PC-3 (cell line): ENCODE measurements at regions not wholly inside any gene's neighbourhood (a gene's known extent, or its start where the extent isn't known, plus 50 kb on each side); places are given as distances from the start of the nearest gene placed in this dataset.
A peak's percentile ranks its signal among the peaks of the same experiment; 100 is the strongest.

Source experiments
- ATAC-seq: fragments of 200-7000 bp; cut with Tn5 transposase; 2 replicates; pipeline ENCODE4 v1.9.1; 2020; ENCODE audit warnings: mild to moderate bottlenecking, moderate library complexity
- BruUV-seq: library from RNA; stranded (reverse); fragments of 400-500 nt; replicated peaks from 2 replicates; lab custom pipeline; 2021; lab: Mats Ljungman, UMichigan
- CTCF ChIA-PET: fragments of 300-600 bp; sonication (Branson Sonifier 250); formaldehyde crosslinking; loops from one replicate; lab custom pipeline; 2022; ENCODE audit warnings: antibody characterized with exemption; lab: Charles Lee
- POLR2A ChIA-PET: fragments of 300-600 bp; sonication (Branson Sonifier 250); formaldehyde crosslinking; loops from one replicate; lab custom pipeline; 2022; ENCODE audit warnings: antibody characterized with exemption; ENCODE audit not compliant: unreplicated experiment; lab: Charles Lee
- DNase-seq: peaks from one replicate; pipeline ENCODE4 v3.0.0-alpha.2; 2015
- H2AFZ ChIP-seq: fragments of 300-600 bp; sonication (generic); 2 replicates; pipeline ENCODE4 v1.6.0; 2016; ENCODE audit warnings: antibody characterized with exemption, low read length
- H3F3A ChIP-seq: fragments of 300-600 bp; sonication (generic); one replicate; pipeline ENCODE4 v1.6.0; 2017; ENCODE audit warnings: antibody characterized with exemption, low read length, control low read depth, mild to moderate bottlenecking; ENCODE audit not compliant: unreplicated experiment
- H3K27ac ChIP-seq: fragments of 300-600 bp; sonication (generic); 2 replicates; pipeline ENCODE4 v1.5.1; 2016; ENCODE audit warnings: mild to moderate bottlenecking, low read length
- H3K27me3 ChIP-seq: fragments of 300-600 bp; sonication (generic); 2 replicates; pipeline ENCODE4 v1.6.1; 2016; ENCODE audit warnings: low read length, mixed read lengths
- H3K36me3 ChIP-seq: fragments of 300-600 bp; sonication (generic); 2 replicates; pipeline ENCODE4 v1.6.1; 2016; ENCODE audit warnings: low read depth, mixed run types, low read length, mixed read lengths
- H3K4me1 ChIP-seq: fragments of 300-600 bp; sonication (generic); 2 replicates; pipeline ENCODE4 v1.5.1; 2016; ENCODE audit warnings: low read length; ENCODE audit not compliant: insufficient read depth
- H3K4me2 ChIP-seq: fragments of 300-600 bp; sonication (generic); 2 replicates; pipeline ENCODE4 v1.6.0; 2016; ENCODE audit warnings: low read length
- H3K4me3 ChIP-seq: fragments of 300-600 bp; sonication (generic); 2 replicates; pipeline ENCODE4 v1.5.1; 2016; ENCODE audit warnings: mild to moderate bottlenecking, low read length, mixed read lengths
- H3K79me2 ChIP-seq: fragments of 300-600 bp; sonication (generic); 2 replicates; pipeline ENCODE4 v1.6.1; 2017; ENCODE audit warnings: low read length, mixed read lengths
- H3K9ac ChIP-seq: fragments of 300-600 bp; sonication (generic); 2 replicates; pipeline ENCODE4 v1.6.0; 2016; ENCODE audit warnings: mild to moderate bottlenecking, low read length
- H3K9me2 ChIP-seq: fragments of 300-600 bp; sonication (generic); replicated peaks from 2 replicates; pipeline ENCODE4 v1.6.1; 2016; ENCODE audit warnings: mixed run types, low read length, mixed read lengths
- H3K9me3 ChIP-seq: fragments of 300-600 bp; sonication (generic); 2 replicates; pipeline ENCODE4 v1.6.1; 2016; ENCODE audit warnings: low read length, mixed read lengths
- H4K20me1 ChIP-seq: fragments of 300-600 bp; sonication (generic); 2 replicates; pipeline ENCODE4 v1.6.1; 2016; ENCODE audit warnings: low read length, mixed read lengths
- CTCF ChIP-seq: fragments of 300-600 bp; sonication (generic); conservative IDR thresholded peaks from 2 replicates; pipeline ENCODE4 v1.5.1; 2017; ENCODE audit warnings: antibody characterized with exemption, low read depth, mild to moderate bottlenecking, low read length
- EZH2 ChIP-seq: fragments of 300-600 bp; sonication (generic); IDR thresholded peaks from one replicate; pipeline ENCODE4 v1.6.1; 2017; ENCODE audit warnings: antibody characterized with exemption, mild to moderate bottlenecking, low read length; ENCODE audit not compliant: unreplicated experiment
- EZH2phosphoT487 ChIP-seq: fragments of 300-600 bp; sonication (generic); IDR thresholded peaks from 2 replicates; pipeline ENCODE4 v1.6.1; 2018; ENCODE audit warnings: mild to moderate bottlenecking, antibody characterized with exemption, low read length, borderline replicate concordance
- intact Hi-C: fragments of 100-400 bp; cut with micrococcal nuclease; formaldehyde crosslinking; loops from 2 replicates; pipeline ENCODE4 v1.9.0; 2023

- H3K4me1 ChIP-seq: peaks cover 12% of the 10 kb centered on the region
- no peak overlapping the region for H3K27ac ChIP-seq
- no peaks in the 10 kb centered on the region for H4K20me1 ChIP-seq
- no peak for TF ChIP-seq CTCF
- TF ChIP-seq EZH2phosphoT487: no peak
- TF ChIP-seq EZH2: no peak
- ChIA-PET CTCF (no interaction called here), POLR2A (no interaction called here)
- H3K79me2 ChIP-seq: no peaks in the 10 kb centered on the region
- intact Hi-C loops: no loop called here
- no peak overlapping the region for H3K4me3 ChIP-seq
- H2AFZ ChIP-seq: no peak overlapping the region
- H3K27me3 ChIP-seq: peaks cover 5% of the 10 kb centered on the region; the same call in 1 of the 2 replicates
- BruUV-seq: no TSS peak
- no peaks in the 10 kb centered on the region for H3K36me3 ChIP-seq
- H3K9me2 ChIP-seq: no peaks in the 10 kb centered on the region
- DNase-seq (no peak), ATAC-seq (no peak)
- H3K9me3 ChIP-seq: no peaks in the 10 kb centered on the region
- no peak overlapping the region for H3K9ac ChIP-seq
- H3F3A ChIP-seq: no peaks in the 10 kb centered on the region
- H3K4me2 ChIP-seq: no peak overlapping the region
Observed at GRCh38 chr11:109849051-109849450, 244.1 kb upstream of the ZC3H12C start.

GRCh38 chr11:109849946-109850345, 243.2 kb upstream of the ZC3H12C start:
- ATAC-seq: no peak
- Histone ChIP-seq H3K4me3 (no peak overlapping the region), H3K9ac (no peak overlapping the region), H3F3A (no peaks in the 10 kb centered on the region), H3K36me3 (no peaks in the 10 kb centered on the region), H3K9me2 (no peaks in the 10 kb centered on the region), H3K9me3 (no peaks in the 10 kb centered on the region), H3K27ac (no peak overlapping the region), H3K4me2 (no peak overlapping the region), H3K27me3 (peaks cover 1% of the 10 kb centered on the region; the same call in 1 of the 2 replicates), H2AFZ (no peak overlapping the region), H3K79me2 (no peaks in the 10 kb centered on the region), H4K20me1 (no peaks in the 10 kb centered on the region), H3K4me1 (peaks cover 12% of the 10 kb centered on the region)
- intact Hi-C loops: loop anchor here (5.0 to 10.0 kb wide), 3 partner anchors 123 to 1155 kb away; no protein-coding TSS in a partner anchor
- no TSS peak for BruUV-seq
- no peak for TF ChIP-seq CTCF
- no peak for TF ChIP-seq EZH2phosphoT487
- no peak for TF ChIP-seq EZH2
- CTCF ChIA-PET: interaction anchor here (2.5 kb wide), 1 partner anchor 89 kb away, joined by 9 read pairs; no protein-coding TSS in a partner anchor
- POLR2A ChIA-PET: no interaction called here
- no peak for DNase-seq

- ATAC-seq (peak; percentile 82), DNase-seq (peak; percentile 59)
Observed at GRCh38 chr11:109851780-109852390, 241.3 kb upstream of the ZC3H12C start.

More at GRCh38 chr11:109851780-109852390, 241.3 kb upstream of the ZC3H12C start:
- Histone ChIP-seq H3K9me3 (no peaks in the 10 kb centered on the region), H4K20me1 (no peaks in the 10 kb centered on the region), H3K4me1 (peaks cover 12% of the 10 kb centered on the region), H3K4me3 (no peak overlapping the region), H2AFZ (no peak overlapping the region), H3K9ac (no peak overlapping the region), H3K27ac (no peak overlapping the region), H3K4me2 (no peak overlapping the region), H3K27me3 (no peaks in the 10 kb centered on the region), H3K79me2 (no peaks in the 10 kb centered on the region), H3F3A (no peaks in the 10 kb centered on the region), H3K36me3 (no peaks in the 10 kb centered on the region), H3K9me2 (no peaks in the 10 kb centered on the region)
- POLR2A ChIA-PET: no interaction called here
- TF ChIP-seq CTCF: no peak
- TF ChIP-seq EZH2: no peak
- no peak for TF ChIP-seq EZH2phosphoT487
- no TSS peak for BruUV-seq
- intact Hi-C loops: loop anchor here (2.0 to 10.0 kb wide), 6 partner anchors 125 to 1157 kb away; no protein-coding TSS in a partner anchor
- CTCF ChIA-PET: interaction anchor here (0.9 to 2.5 kb wide), 2 partner anchors 87 to 88 kb away, joined by 5 to 9 read pairs; no protein-coding TSS in a partner anchor
